ENCODE measurements at regions not wholly inside any gene's neighbourhood (a gene's known extent, or its start where the extent isn't known, plus 50 kb on each side); places are given as distances from the start of the nearest gene placed in this dataset.

DNA sequence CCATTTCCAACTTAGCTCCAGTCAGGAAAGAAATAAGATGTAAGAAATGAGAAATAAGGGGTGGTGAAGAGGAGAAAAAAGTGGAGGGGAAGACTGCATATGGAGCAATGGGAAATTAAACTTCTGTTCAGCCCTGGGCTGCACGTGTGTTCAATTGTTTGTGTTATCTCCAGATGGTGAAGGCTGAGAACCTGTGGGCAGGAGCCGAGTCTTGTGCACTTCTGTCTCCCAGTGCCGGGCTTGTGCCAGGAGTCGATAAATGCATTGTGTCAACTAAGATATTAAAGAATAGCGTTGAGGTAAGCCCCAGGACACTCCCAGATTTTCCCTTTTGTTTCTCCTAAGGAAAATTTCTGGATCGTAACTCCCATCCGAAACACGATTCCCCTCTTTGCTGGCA is 98.2 kb downstream of the PRLHR start:
- TF ChIP-seq, protein P1, sequence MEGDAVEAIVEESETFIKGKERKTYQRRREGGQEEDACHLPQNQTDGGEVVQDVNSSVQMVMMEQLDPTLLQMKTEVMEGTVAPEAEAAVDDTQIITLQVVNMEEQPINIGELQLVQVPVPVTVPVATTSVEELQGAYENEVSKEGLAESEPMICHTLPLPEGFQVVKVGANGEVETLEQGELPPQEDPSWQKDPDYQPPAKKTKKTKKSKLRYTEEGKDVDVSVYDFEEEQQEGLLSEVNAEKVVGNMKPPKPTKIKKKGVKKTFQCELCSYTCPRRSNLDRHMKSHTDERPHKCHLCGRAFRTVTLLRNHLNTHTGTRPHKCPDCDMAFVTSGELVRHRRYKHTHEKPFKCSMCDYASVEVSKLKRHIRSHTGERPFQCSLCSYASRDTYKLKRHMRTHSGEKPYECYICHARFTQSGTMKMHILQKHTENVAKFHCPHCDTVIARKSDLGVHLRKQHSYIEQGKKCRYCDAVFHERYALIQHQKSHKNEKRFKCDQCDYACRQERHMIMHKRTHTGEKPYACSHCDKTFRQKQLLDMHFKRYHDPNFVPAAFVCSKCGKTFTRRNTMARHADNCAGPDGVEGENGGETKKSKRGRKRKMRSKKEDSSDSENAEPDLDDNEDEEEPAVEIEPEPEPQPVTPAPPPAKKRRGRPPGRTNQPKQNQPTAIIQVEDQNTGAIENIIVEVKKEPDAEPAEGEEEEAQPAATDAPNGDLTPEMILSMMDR (IDR thresholded peaks at IDR 0.05; ENCODE audit: insufficient read depth, low read length): no peak
- no peak for DNase-seq (ENCODE audit: low read depth)
- no peak overlapping the region for H3K4me3 ChIP-seq (ENCODE audit: low read depth, low read length)

DNA sequence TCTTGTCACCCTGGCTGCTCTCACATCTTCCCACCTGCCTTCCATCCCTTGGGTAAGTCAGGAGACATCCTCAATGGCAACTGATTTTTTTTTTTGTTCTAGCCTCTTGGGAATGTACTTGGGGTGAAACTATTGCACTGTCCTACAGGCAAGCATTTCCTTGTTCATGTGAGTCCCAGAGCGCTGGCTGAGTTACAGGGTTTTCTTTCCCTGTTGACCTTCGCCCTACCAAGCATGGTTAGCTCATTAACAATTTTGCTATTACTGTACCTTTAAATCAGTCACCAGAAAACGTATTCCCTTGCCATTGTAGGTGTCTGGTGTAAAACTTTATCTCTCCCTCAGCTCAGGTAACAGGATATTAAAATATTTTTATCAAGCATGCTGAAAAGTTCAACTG is 98.9 kb downstream of the PRLHR start:
- TF ChIP-seq, protein P1 (IDR thresholded peaks at IDR 0.05; ENCODE audit: insufficient read depth, low read length): no peak
- H3K4me3 ChIP-seq (ENCODE audit: low read depth, low read length): no peak overlapping the region
- DNase-seq (ENCODE audit: low read depth): no peak

DNA sequence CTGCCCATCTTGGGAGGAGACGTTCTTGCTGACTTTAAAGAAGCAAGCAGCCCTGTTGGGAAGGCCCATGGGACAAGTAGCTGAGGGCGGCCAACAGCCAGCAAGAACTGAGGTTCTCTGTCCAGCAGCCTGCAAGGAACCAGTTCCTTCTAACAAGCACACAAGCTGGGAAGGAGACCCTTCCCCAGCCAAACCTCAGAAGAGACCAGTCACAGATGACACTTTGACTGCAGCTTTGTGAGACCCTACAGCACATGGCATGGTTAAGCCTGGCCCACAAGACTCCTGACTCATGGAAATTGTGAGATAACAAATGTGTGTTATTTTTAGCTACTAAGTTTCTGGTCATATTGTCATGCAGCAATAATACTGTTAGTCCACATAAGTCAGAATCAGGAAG is 99.9 kb downstream of the PRLHR start:
- TF ChIP-seq, protein P1 (IDR thresholded peaks at IDR 0.05; ENCODE audit: insufficient read depth, low read length): no peak
- peak; percentile 51 for DNase-seq (ENCODE audit: low read depth)
- no peak overlapping the region for H3K4me3 ChIP-seq (ENCODE audit: low read depth, low read length)

DNA sequence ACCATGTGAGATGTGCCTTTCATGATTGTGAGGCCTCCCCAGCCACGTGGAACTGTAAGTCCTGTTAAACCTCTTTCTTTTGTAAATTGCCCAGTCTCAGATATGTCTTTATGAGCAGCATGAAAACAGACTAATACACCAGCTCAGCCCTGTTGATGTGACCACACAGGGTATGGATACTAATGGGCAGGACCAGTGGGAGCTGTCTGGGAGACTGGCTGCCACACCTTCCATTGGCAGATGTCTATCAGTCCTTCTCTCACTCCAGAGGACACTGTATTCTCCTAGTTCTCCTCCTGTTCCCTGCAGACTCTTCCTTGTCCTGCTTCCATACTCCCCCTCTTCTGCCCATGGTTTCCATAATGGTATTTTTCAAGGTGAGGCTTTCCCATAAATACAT is 104.4 kb downstream of the PRLHR start:
- TF ChIP-seq, protein P1 (IDR thresholded peaks at IDR 0.05; ENCODE audit: insufficient read depth, low read length): no peak
- no peak overlapping the region for H3K4me3 ChIP-seq (ENCODE audit: low read depth, low read length)
- DNase-seq (ENCODE audit: low read depth): no peak

DNA sequence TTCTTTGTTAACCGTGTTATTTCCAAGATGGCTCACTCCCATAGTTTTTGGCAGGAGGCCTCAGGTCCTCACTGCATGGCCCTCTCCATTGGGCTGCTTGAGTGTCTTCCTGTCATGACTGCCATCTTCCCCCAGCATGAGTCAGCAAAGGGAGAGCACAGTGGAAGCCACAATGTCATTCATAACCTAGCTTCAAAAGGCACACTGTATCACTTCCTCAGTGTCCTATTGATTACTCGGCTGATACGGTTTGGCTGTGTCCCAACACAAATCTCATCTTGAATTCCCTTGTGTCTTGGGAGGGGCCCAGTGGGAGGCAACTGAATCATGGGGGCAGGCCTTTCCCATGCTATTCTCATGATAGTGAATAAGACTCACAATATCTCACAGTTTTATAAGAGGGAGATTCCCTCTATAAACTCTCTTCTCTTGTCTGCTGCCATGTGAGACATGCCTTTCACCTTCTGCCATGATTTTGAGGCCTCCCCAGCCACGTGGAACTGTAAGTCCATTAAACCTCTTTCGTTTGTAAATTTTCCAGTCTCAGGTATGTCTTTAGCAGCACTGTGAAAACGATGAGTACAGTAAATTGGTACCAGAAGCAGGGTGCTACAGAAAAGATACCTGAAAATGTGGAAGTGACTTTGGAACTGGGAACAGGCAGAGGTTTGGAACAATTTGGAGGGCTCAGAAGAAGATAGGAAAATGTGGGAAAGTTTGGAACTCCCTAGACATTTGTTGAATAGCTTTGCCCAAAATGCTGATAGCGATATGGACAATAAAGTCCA is 106.5 kb downstream of the PRLHR start:
- no peak for DNase-seq (ENCODE audit: low read depth)
- TF ChIP-seq, protein P1 (IDR thresholded peaks at IDR 0.05; ENCODE audit: insufficient read depth, low read length): no peak
- no peak overlapping the region for H3K4me3 ChIP-seq (ENCODE audit: low read depth, low read length)

DNA sequence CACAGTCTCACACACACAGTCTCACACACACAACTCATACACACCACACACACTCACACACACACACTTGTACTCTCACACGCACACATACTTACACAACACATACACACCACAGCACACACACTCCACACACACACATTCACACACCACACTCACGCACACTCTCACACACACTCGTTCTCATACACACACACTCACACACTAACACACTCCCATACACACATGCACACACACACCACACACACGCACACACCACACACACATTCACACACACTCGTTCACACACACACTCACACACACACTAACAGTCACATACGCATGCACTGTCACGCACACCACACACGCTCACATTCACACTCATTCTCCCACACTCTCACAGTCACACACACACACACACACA is 109.8 kb downstream of the PRLHR start:
- DNase-seq (ENCODE audit: low read depth): no peak
- H3K4me3 ChIP-seq (ENCODE audit: low read depth, low read length): no peak overlapping the region
- TF ChIP-seq, protein P1 (IDR thresholded peaks at IDR 0.05; ENCODE audit: insufficient read depth, low read length): no peak

Data from fibroblast of the aortic adventitia (primary cell).